Astrocyte of the cerebellum (primary cell): ENCODE measurements at regions not wholly inside any gene's neighbourhood (a gene's known extent, or its start where the extent isn't known, plus 50 kb on each side); places are given as distances from the start of the nearest gene placed in this dataset.

Experiments used
- DNase-seq: peaks from one replicate; pipeline ENCODE4 v3.0.0-alpha.2; 2011; ENCODE audit warnings: low read depth
- H3K4me3 ChIP-seq: 2 replicates; pipeline ENCODE4 v1.5.1; 2011; ENCODE audit warnings: mild to moderate bottlenecking, low read depth, low read length, moderate library complexity
- in situ Hi-C: cut with HindIII; loops from 2 replicates; pipeline ENCODE4 v1.10.0; 2017; ENCODE audit warnings: low sequenced_read_pairs
- TF ChIP-seq, protein P1 (sequence below): IDR thresholded peaks from 2 replicates; pipeline ENCODE4 v1.5.1; 2012; ENCODE audit warnings: low read length, low read depth, moderate library complexity, mild to moderate bottlenecking; ENCODE audit errors: missing control alignments

DNA sequence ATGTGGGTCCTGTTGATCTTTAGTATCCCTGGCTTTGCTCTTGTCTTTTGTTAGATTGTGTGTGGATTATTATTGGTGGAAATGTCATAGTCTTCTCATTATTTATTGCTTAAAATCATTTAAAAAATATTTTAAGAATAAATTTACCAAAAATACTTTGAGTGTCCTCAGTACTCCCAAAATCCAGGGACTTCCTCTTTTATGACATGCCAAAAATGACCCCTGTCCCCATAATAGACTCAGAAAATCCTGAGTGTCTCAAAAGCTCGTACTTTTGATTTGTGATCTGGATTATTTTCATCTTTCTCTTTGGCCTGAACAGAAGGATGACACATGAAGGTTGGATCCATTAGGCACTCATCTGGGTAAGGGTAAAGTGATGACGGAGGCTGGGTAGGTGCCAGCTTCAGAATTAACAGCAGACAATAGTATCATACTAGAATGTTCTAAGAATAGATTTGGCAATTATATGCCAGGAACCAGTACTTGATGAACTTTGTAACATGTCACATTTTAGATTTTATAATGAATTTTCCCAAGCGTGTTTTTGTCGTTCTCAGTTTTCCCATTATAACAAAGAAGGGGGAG, 602.2 kb upstream of the CDH8 start:
- H3K4me3 ChIP-seq: no peak overlapping the region
- TF ChIP-seq, protein P1, sequence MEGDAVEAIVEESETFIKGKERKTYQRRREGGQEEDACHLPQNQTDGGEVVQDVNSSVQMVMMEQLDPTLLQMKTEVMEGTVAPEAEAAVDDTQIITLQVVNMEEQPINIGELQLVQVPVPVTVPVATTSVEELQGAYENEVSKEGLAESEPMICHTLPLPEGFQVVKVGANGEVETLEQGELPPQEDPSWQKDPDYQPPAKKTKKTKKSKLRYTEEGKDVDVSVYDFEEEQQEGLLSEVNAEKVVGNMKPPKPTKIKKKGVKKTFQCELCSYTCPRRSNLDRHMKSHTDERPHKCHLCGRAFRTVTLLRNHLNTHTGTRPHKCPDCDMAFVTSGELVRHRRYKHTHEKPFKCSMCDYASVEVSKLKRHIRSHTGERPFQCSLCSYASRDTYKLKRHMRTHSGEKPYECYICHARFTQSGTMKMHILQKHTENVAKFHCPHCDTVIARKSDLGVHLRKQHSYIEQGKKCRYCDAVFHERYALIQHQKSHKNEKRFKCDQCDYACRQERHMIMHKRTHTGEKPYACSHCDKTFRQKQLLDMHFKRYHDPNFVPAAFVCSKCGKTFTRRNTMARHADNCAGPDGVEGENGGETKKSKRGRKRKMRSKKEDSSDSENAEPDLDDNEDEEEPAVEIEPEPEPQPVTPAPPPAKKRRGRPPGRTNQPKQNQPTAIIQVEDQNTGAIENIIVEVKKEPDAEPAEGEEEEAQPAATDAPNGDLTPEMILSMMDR: no peak
- in situ Hi-C loops: no loop called here
- DNase-seq: no peak

DNA sequence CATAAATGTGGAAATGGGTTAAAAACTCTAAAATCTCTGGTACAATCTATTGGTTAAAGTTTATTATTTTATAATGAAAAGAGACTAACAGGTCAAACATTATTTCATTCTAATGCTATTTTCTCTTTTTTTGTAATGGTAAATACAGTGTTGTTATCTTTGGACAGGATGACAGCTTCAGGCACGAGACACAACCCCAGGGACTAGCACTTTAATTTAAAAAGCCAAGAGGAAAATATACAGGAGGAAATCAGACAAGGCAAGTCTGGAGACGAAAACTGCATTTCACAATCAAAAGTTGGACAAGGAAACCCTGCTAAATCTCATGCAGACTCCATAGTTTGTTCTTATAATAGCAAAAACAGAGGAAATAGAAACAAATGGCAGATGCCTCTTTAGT, 589.1 kb upstream of the CDH8 start:
- in situ Hi-C loops: no loop called here
- TF ChIP-seq, protein P1: no peak
- no peak overlapping the region for H3K4me3 ChIP-seq
- no peak for DNase-seq

DNA sequence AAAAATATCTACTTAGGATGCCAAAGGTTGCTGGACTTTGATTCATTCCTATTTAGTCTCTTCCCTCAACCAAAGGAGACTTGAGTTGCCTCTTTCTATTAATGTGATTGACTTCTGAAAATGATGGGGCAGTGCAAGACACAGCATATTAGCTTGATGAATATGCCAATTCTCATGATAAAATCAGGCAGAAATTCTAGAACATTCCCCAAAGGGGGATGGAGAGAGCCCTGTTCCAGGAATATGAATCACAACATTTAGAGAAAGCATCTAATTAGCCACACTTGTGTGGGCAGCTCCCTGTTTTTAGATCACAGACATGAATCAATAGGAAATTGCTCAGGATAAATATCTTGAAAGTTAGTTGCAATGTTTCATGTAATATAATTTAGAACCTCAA, 584.0 kb upstream of the CDH8 start:
- H3K4me3 ChIP-seq: no peak overlapping the region
- in situ Hi-C loops: no loop called here
- no peak for DNase-seq
- TF ChIP-seq, protein P1: no peak

DNA sequence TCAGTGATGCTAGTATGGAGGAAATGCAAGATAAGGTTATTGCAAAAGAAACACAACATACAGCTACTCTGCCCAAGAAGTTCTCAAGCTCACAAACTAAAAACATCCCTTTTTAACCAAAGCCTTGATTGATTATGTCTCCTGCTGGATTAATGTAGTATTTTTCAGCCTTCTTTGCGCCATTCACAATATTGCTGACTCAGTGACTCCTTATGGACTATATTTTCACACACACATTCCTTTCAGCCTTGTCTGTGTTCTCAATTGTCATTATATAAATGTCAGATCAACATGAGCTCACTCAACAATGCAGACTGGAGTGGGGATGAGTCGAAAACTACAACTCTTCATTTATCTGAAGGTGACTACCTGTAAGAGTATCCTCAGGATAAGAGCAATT, 579.3 kb upstream of the CDH8 start:
- TF ChIP-seq, protein P1: no peak
- no peak for DNase-seq
- in situ Hi-C loops: no loop called here

DNA sequence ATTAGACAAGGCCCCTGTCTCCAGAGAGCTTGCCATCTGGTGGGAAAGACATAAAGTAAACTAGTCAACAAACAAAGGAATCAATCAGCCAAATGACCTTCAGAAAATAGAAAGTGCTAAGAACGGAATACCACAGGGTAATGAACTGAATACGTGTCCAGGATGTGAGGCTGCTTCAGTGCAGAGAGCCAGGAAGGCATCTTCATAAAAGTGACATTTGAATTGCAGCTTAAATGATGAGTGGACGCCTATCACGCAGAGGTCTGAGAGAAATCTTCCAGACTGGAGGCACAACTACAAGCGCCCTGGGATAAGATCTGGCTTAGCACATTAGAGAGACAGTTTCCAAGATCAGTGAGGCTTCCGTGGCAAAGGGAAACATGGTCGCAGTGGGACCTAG, 574.1 kb upstream of the CDH8 start:
- in situ Hi-C loops: no loop called here
- H3K4me3 ChIP-seq: no peak overlapping the region
- DNase-seq: no peak
- TF ChIP-seq, protein P1: no peak

More for the DNA sequence above, 579.3 kb upstream of the CDH8 start:
- no peak overlapping the region for H3K4me3 ChIP-seq

DNA sequence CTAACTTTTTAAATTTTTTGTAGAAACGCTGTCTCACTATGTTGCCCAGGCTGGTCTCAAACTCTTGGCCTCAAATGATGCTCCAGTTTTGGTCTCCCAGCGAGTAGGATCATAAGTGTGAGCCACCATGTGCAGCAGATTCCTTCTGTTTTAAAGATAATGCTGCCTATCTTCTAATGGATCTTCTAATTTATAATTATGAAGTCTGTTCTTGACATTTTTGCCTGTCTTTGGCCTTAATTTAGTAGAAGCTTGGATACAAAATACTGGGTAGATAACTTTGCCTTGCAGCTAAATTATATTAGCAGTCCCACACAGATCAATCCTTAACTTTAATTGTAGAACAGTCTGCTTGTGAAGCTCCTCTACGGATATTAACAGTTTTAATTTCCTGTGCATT, 566.6 kb upstream of the CDH8 start:
- DNase-seq: no peak
- TF ChIP-seq, protein P1: no peak
- no peak overlapping the region for H3K4me3 ChIP-seq
- in situ Hi-C loops: no loop called here
